ENCODE measurements at regions not wholly inside any gene's neighbourhood (a gene's known extent, or its start where the extent isn't known, plus 50 kb on each side); places are given as distances from the start of the nearest gene placed in this dataset.

DNA sequence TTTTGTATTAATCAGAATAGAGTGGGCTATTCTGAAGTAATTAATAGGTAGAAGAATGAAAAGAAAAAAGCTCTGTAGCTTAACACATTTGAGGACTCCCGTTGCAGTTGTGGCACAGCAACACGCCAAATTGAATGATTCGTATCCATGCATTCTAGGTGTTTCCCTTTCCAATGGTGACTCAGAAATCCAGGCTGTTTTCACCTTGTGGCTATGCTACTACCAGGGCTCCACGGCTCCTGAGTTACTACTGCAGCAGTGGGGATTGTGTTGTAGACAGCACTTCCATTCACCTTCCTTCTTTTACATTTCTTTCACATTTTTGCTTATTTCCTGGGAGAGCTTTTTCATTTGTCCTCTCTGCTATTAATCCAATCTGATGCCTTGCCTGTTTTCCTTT, 1616.4 kb downstream of the CDH8 start:
- Histone ChIP-seq H3K9me3 (ENCODE audit: low read length) (no peaks in the 10 kb centered on the region), H3K4me2 (ENCODE audit: low read length) (no peak overlapping the region), H3K27ac (ENCODE audit: low read length) (no peak overlapping the region), H3K4me3 (ENCODE audit: low read length) (no peak overlapping the region), H2AFZ (ENCODE audit: low read length) (no peak overlapping the region), H4K20me1 (ENCODE audit: low read length) (no peaks in the 10 kb centered on the region), H3K9ac (ENCODE audit: low read length) (no peak overlapping the region), H3K27me3 (ENCODE audit: low read length) (0 out of 2 replicates have a peak, but pooled peaks cover 6% of the 10 kb centered on the region), H3K79me2 (ENCODE audit: low read length) (no peaks in the 10 kb centered on the region), H3F3A (ENCODE audit: low read length, unreplicated experiment) (no peaks in the 10 kb centered on the region), H3K4me1 (ENCODE audit: insufficient read depth, low read length) (no peaks in the 10 kb centered on the region), H3K36me3 (ENCODE audit: low read depth, low read length) (no peaks in the 10 kb centered on the region), H3K9me2 (replicated peaks; ENCODE audit: low read length) (no peaks in the 10 kb centered on the region)
- POLR2A ChIA-PET (ENCODE audit: unreplicated experiment): no interaction called here
- BruUV-seq (replicated peaks): no TSS peak
- DNase-seq (no peak), ATAC-seq (no peak)
- TF ChIP-seq, protein P1, sequence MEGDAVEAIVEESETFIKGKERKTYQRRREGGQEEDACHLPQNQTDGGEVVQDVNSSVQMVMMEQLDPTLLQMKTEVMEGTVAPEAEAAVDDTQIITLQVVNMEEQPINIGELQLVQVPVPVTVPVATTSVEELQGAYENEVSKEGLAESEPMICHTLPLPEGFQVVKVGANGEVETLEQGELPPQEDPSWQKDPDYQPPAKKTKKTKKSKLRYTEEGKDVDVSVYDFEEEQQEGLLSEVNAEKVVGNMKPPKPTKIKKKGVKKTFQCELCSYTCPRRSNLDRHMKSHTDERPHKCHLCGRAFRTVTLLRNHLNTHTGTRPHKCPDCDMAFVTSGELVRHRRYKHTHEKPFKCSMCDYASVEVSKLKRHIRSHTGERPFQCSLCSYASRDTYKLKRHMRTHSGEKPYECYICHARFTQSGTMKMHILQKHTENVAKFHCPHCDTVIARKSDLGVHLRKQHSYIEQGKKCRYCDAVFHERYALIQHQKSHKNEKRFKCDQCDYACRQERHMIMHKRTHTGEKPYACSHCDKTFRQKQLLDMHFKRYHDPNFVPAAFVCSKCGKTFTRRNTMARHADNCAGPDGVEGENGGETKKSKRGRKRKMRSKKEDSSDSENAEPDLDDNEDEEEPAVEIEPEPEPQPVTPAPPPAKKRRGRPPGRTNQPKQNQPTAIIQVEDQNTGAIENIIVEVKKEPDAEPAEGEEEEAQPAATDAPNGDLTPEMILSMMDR (conservative IDR thresholded peaks at IDR 0.05; ENCODE audit: low read depth, low read length): no peak
- TF ChIP-seq EZH2phosphoT487 (IDR thresholded peaks at IDR 0.05; ENCODE audit: borderline replicate concordance, low read length) (no peak), EZH2 (IDR thresholded peaks at IDR 0.05; ENCODE audit: low read length, unreplicated experiment) (no peak)
- CTCF ChIA-PET: no interaction called here
- intact Hi-C loops (cut with micrococcal nuclease): no loop called here

DNA sequence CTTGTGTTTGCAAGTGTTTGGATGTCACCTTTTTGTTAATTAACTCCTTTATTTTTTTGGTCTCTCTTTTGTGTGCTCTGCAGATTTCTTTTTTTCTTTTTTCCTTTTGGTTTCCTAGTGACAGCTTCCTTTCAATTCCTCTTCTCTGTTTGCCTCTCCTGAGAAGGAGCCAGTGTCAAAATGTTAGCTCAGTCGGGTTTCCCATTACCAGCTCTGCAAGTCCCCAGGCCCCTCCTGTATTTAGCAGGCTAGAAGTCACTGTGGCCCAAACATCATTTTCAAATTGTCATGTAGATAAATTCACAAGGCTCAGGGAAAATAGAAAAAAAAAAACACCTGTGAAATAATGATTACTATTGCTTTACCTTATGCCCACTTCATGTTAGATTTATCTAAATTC, 1621.6 kb downstream of the CDH8 start:
- intact Hi-C loops (cut with micrococcal nuclease): no loop called here
- ATAC-seq (no peak), DNase-seq (no peak)
- Histone ChIP-seq H3K4me2 (ENCODE audit: low read length) (no peak overlapping the region), H3K79me2 (ENCODE audit: low read length) (no peaks in the 10 kb centered on the region), H3K4me1 (ENCODE audit: insufficient read depth, low read length) (no peaks in the 10 kb centered on the region), H3K9ac (ENCODE audit: low read length) (no peak overlapping the region), H3K36me3 (ENCODE audit: low read depth, low read length) (no peaks in the 10 kb centered on the region), H3K9me2 (replicated peaks; ENCODE audit: low read length) (no peaks in the 10 kb centered on the region), H2AFZ (ENCODE audit: low read length) (no peak overlapping the region), H3K4me3 (ENCODE audit: low read length) (no peak overlapping the region), H3K27ac (ENCODE audit: low read length) (no peak overlapping the region), H4K20me1 (ENCODE audit: low read length) (no peaks in the 10 kb centered on the region), H3K9me3 (ENCODE audit: low read length) (no peaks in the 10 kb centered on the region), H3F3A (ENCODE audit: low read length, unreplicated experiment) (no peaks in the 10 kb centered on the region), H3K27me3 (ENCODE audit: low read length) (no peaks in the 10 kb centered on the region)
- BruUV-seq (replicated peaks): no TSS peak
- TF ChIP-seq EZH2 (IDR thresholded peaks at IDR 0.05; ENCODE audit: low read length, unreplicated experiment): no peak
- TF ChIP-seq EZH2phosphoT487 (IDR thresholded peaks at IDR 0.05; ENCODE audit: borderline replicate concordance, low read length): no peak
- TF ChIP-seq, protein P1 (conservative IDR thresholded peaks at IDR 0.05; ENCODE audit: low read depth, low read length): no peak
- POLR2A ChIA-PET (ENCODE audit: unreplicated experiment): no interaction called here
- CTCF ChIA-PET: no interaction called here

DNA sequence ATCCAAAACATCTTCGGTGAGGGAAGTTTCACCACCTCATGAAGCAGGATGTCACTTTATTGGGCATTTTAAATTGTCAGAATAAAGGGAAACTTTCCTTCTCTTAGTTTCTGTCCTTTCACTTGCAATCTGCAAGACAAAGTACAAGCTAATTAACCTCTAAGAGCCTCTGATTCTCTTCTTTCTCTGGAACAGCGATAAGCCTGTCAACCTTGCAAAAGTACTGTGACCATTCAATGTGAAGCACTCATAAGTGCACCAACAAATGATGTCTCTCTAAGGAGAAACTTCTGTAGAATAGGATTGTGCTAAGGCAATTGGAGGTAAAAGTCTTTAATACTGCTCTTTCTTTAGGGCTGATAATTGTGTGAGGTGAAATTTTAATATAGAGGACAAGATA, 1622.3 kb downstream of the CDH8 start:
- Histone ChIP-seq H3K4me3 (ENCODE audit: low read length) (no peak overlapping the region), H3K27ac (ENCODE audit: low read length) (no peak overlapping the region), H3K27me3 (ENCODE audit: low read length) (no peaks in the 10 kb centered on the region), H3K9me3 (ENCODE audit: low read length) (no peaks in the 10 kb centered on the region), H3K4me2 (ENCODE audit: low read length) (no peak overlapping the region), H3F3A (ENCODE audit: low read length, unreplicated experiment) (no peaks in the 10 kb centered on the region), H3K79me2 (ENCODE audit: low read length) (no peaks in the 10 kb centered on the region), H2AFZ (ENCODE audit: low read length) (no peak overlapping the region), H3K9me2 (replicated peaks; ENCODE audit: low read length) (no peaks in the 10 kb centered on the region), H3K9ac (ENCODE audit: low read length) (no peak overlapping the region), H3K36me3 (ENCODE audit: low read depth, low read length) (no peaks in the 10 kb centered on the region), H3K4me1 (ENCODE audit: insufficient read depth, low read length) (no peaks in the 10 kb centered on the region), H4K20me1 (ENCODE audit: low read length) (no peaks in the 10 kb centered on the region)
- DNase-seq (no peak), ATAC-seq (no peak)
- intact Hi-C loops (cut with micrococcal nuclease): no loop called here
- ChIA-PET POLR2A (ENCODE audit: unreplicated experiment) (no interaction called here), CTCF (no interaction called here)
- no TSS peak for BruUV-seq (replicated peaks)
- TF ChIP-seq, protein P1 (conservative IDR thresholded peaks at IDR 0.05; ENCODE audit: low read depth, low read length): no peak
- no peak for TF ChIP-seq EZH2phosphoT487 (IDR thresholded peaks at IDR 0.05; ENCODE audit: borderline replicate concordance, low read length)
- no peak for TF ChIP-seq EZH2 (IDR thresholded peaks at IDR 0.05; ENCODE audit: low read length, unreplicated experiment)

Measured in PC-3 (cell line).